GM12873 (cell line): ENCODE measurements at regions not wholly inside any gene's neighbourhood (a gene's known extent, or its start where the extent isn't known, plus 50 kb on each side); places are given as distances from the start of the nearest gene placed in this dataset.

ENCODE experiments used
- CTCF ChIP-seq: IDR thresholded peaks from 2 replicates; pipeline ENCODE4 v1.5.1; 2012; ENCODE audit warnings: low read depth, mild to moderate bottlenecking, moderate library complexity, low read length, control low read depth; ENCODE audit not compliant: insufficient read depth; ENCODE audit errors: missing control alignments

GRCh38 chr3:43909149-43909548 lies 218.4 kb downstream of the ABHD5 start:
- TF ChIP-seq CTCF: no peak

GRCh38 chr3:43910750-43911149 lies 220.0 kb downstream of the ABHD5 start:
- no peak for TF ChIP-seq CTCF

GRCh38 chr3:43913036-43913948 lies 222.6 kb downstream of the ABHD5 start:
- TF ChIP-seq CTCF: no peak

- TF ChIP-seq CTCF: no peak
Measured at GRCh38 chr3:43914269-43914668, 223.5 kb downstream of the ABHD5 start.

GRCh38 chr3:43915546-43915945 lies 224.8 kb downstream of the ABHD5 start:
- no peak for TF ChIP-seq CTCF

- TF ChIP-seq CTCF: no peak
Measured at GRCh38 chr3:43917361-43917760, 226.6 kb downstream of the ABHD5 start.

GRCh38 chr3:43919029-43919428 lies 228.3 kb downstream of the ABHD5 start:
- TF ChIP-seq CTCF: no peak
